Esophagus squamous epithelium (tissue), 5 donors: ENCODE measurements at regions not wholly inside any gene's neighbourhood (a gene's known extent, or its start where the extent isn't known, plus 50 kb on each side); places are given as distances from the start of the nearest gene placed in this dataset.

ENCODE experiments used
- DNase-seq: peaks from one replicate; lab custom pipeline; 2025; lab: John Stamatoyannopoulos, UW
- H3K27ac ChIP-seq, 4 donors: fragments of 200-600 bp; sonication (generic); one replicate each; pipeline ENCODE4 v1.5.1; 2016 to 2019; ENCODE audit warnings: mild to moderate bottlenecking in 1 of 4
- H3K27me3 ChIP-seq, 4 donors: fragments of 200-600 bp; sonication (generic); 1 replicate in 3 of 4; 2 replicates in 1 of 4; pipeline versions ENCODE4 v1.5.1 to v1.6.0; 2017 to 2021; ENCODE audit warnings: antibody characterized with exemption in 1 of 4
- H3K36me3 ChIP-seq, 3 donors: fragments of 200-600 bp; sonication (generic); one replicate each; pipeline ENCODE4 v1.5.1; 2016 to 2019
- H3K4me1 ChIP-seq, 3 donors: fragments of 200-600 bp; sonication (generic); one replicate each; pipeline ENCODE4 v1.5.1; 2017 to 2019
- H3K4me3 ChIP-seq, 4 donors: fragments of 200-600 bp; sonication (generic); 1 replicate in 3 of 4; 2 replicates in 1 of 4; pipeline ENCODE4 v1.5.1; 2016 to 2019; ENCODE audit warnings: mild to moderate bottlenecking in 2 of 4, moderate library complexity in 1 of 4
- H3K9me3 ChIP-seq, 3 donors: fragments of 200-600 bp; sonication (generic); one replicate each; pipeline ENCODE4 v1.5.1; 2016 to 2019
- CTCF ChIP-seq, 6 experiments: fragments of 450-650 bp in 4 of 6; fragments of 200-600 bp in 2 of 6; sonication (generic) in 2 of 6; IDR thresholded peaks; one replicate each; pipeline ENCODE4 v1.5.1; 2016 to 2019; ENCODE audit warnings: antibody characterized with exemption in 6 of 6, mild to moderate bottlenecking in 4 of 6, moderate library complexity in 4 of 6
- POLR2A ChIP-seq, 4 donors: fragments of 450-650 bp; IDR thresholded peaks; one replicate each; pipeline ENCODE4 v1.6.1; 2017; ENCODE audit warnings: antibody characterized with exemption in 4 of 4, mild to moderate bottlenecking in 4 of 4, moderate library complexity in 3 of 4
- WGBS, 2 donors: methylation state at CpG; one replicate each; pipeline ENCODE4 v1.1.5; 2018; 5-methylcytosine and 5-hydroxymethylcytosine counted together
- intact Hi-C: fragments of 100-400 bp; cut with DNase I; formaldehyde crosslinking; loops from one replicate; pipeline ENCODE4 v1.15.0; 2022
- small RNA-seq, 4 donors: library from RNA; depleted of rRNA; stranded (forward); fragments of <200 nt; gene quantifications; one replicate each; pipeline ENCODE3, GENCODE V24; 2016
- donor health status: DM: yes; HTN: yes; CAD: no.

DNA sequence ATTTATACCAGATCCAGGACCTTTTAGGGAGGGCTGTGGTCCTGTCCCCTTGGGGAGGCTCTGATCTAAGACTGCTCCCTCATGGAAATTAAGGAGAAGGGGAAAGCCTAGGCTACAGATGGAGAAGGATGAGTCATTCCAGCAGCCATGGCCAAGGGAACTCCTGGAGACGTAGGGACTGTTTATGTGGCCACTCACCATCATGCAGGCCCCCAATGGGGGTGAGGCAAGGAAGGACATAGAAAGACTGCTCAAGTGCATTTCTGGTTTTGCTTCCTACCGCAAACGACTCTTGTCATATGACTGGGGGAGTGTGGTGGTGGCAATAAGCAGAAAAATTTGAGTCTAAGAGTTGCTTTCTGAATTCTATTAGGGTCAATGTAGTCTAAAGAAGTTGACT is 54.0 kb upstream of the CYP1B1 start:
- peaks cover 0 to 12% (median 10%) of the 10 kb centered on the region in 3 donors for H3K9me3 ChIP-seq
- peak overlapping the region in 2 of 4 donors; percentile 25 to 49 for H3K27ac ChIP-seq
- no peak for DNase-seq
- intact Hi-C loops, result no loop called here
- whole genome bisulfite sequencing, 2 donors, result 69 to 75% methylated on average over 3 of the region's 3 CpGs
- TF ChIP-seq CTCF (IDR thresholded peaks at IDR 0.05), result no peak
- no peak for TF ChIP-seq POLR2A (IDR thresholded peaks at IDR 0.05)
- no peak overlapping the region for H3K4me3 ChIP-seq
- peaks cover 0 to 7% (median 4%) of the 10 kb centered on the region in 3 donors for H3K4me1 ChIP-seq
- H3K36me3 ChIP-seq, result no peaks in the 10 kb centered on the region
- H3K27me3 ChIP-seq, result no peaks in the 10 kb centered on the region

DNA sequence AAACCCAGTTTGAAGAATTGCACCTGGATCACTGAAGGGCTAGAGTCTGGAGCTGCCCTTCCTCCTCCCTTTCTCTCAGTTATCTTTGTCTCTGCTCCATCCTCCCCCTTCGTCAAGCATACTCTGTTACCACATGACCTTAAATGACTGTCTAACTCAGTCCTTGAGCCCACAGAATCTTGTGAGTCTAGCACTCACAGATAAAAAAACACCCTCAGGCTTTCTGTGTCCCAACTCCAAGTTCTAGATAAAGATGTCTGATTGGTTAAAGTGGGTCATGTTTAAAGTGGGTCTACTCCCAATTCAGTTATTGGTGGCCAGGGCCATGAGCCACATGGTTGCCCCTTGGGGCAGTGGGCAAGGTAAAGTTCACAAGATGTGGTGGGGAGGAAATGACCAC is 53.5 kb upstream of the CYP1B1 start:
- TF ChIP-seq POLR2A (IDR thresholded peaks at IDR 0.05) (no peak), CTCF (IDR thresholded peaks at IDR 0.05) (no peak)
- no peaks in the 10 kb centered on the region for H3K36me3 ChIP-seq
- H3K4me1 ChIP-seq, result peaks cover 0 to 7% (median 4%) of the 10 kb centered on the region in 3 donors
- 71 to 78% methylated on average over 1 of the region's 1 CpG for whole genome bisulfite sequencing, 2 donors
- H3K9me3 ChIP-seq, result peaks cover 0 to 12% (median 10%) of the 10 kb centered on the region in 3 donors
- no peaks in the 10 kb centered on the region for H3K27me3 ChIP-seq
- peak overlapping the region in 2 of 4 donors; percentile 25 to 49 for H3K27ac ChIP-seq
- intact Hi-C loops, result no loop called here
- DNase-seq, result no peak
- H3K4me3 ChIP-seq, result no peak overlapping the region

- H3K36me3 ChIP-seq, result no peaks in the 10 kb centered on the region
- no peak for TF ChIP-seq CTCF (IDR thresholded peaks at IDR 0.05)
- TF ChIP-seq POLR2A (IDR thresholded peaks at IDR 0.05), result no peak
- peak overlapping the region in 2 of 4 donors; percentile 60 to 69 for H3K27ac ChIP-seq
- no peaks in the 10 kb centered on the region for H3K27me3 ChIP-seq
- 20 to 45% methylated on average over 1 to 2 of the region's 2 CpGs for WGBS, 2 donors
- no peak for DNase-seq
- peaks cover 0 to 7% (median 4%) of the 10 kb centered on the region in 3 donors for H3K4me1 ChIP-seq
- intact Hi-C loops, result no loop called here
- no peak overlapping the region for H3K4me3 ChIP-seq
- peaks cover 0 to 12% (median 10%) of the 10 kb centered on the region in 3 donors for H3K9me3 ChIP-seq
Measured at GRCh38 chr2:38128653-38129052, 52.7 kb upstream of the CYP1B1 start.

- Histone ChIP-seq H3K9me3 (peaks cover 0 to 12% (median 10%) of the 10 kb centered on the region in 3 donors), H3K27ac (no peak overlapping the region), H3K4me3 (no peak overlapping the region), H3K36me3 (no peaks in the 10 kb centered on the region), H3K4me1 (peaks cover 0 to 7% (median 4%) of the 10 kb centered on the region in 3 donors), H3K27me3 (no peaks in the 10 kb centered on the region)
- no peak for TF ChIP-seq POLR2A (IDR thresholded peaks at IDR 0.05)
- TF ChIP-seq CTCF (IDR thresholded peaks at IDR 0.05), result no peak
- DNase-seq, result no peak
- intact Hi-C loops, result no loop called here
Measured at GRCh38 chr2:38127277-38127676, 51.3 kb upstream of the CYP1B1 start.

- peaks cover 0 to 12% (median 10%) of the 10 kb centered on the region in 3 donors for H3K9me3 ChIP-seq
- H3K4me1 ChIP-seq, result peaks cover 0 to 7% (median 4%) of the 10 kb centered on the region in 3 donors
- TF ChIP-seq CTCF (IDR thresholded peaks at IDR 0.05) (no peak), POLR2A (IDR thresholded peaks at IDR 0.05) (no peak)
- H3K27ac ChIP-seq, result no peak overlapping the region
- H3K4me3 ChIP-seq, result no peak overlapping the region
- H3K36me3 ChIP-seq, result no peaks in the 10 kb centered on the region
- H3K27me3 ChIP-seq, result peaks cover 0 to 5% (median 0%) of the 10 kb centered on the region in 4 donors
- intact Hi-C loops, result no loop called here
- WGBS, 2 donors, result 63 to 76% methylated on average over 3 of the region's 3 CpGs
- no peak for DNase-seq
Measured at GRCh38 chr2:38125842-38126241, 49.9 kb upstream of the CYP1B1 start.

Small RNA genes in the stretch of these regions (small RNA-seq; reads per million reads assigned to genes)
- gene AC009229.3 (0 reads per million in 4 donors), gene RNU6-951P (0 reads per million in 4 donors)
